Epithelial cell of proximal tubule (primary cell): ENCODE measurements at regions not wholly inside any gene's neighbourhood (a gene's known extent, or its start where the extent isn't known, plus 50 kb on each side); places are given as distances from the start of the nearest gene placed in this dataset.

Experiments
- DNase-seq: peaks from one replicate; pipeline ENCODE4 v3.0.0-alpha.2; 2011; ENCODE audit warnings: low read depth
- H3K4me3 ChIP-seq: 2 replicates; pipeline ENCODE4 v1.5.1; 2011; ENCODE audit warnings: low read depth, mild to moderate bottlenecking, low read length
- TF ChIP-seq, protein P1 (sequence below): conservative IDR thresholded peaks from 2 replicates; pipeline ENCODE4 v1.5.1; 2012; ENCODE audit warnings: low read depth, mild to moderate bottlenecking, low read length

DNA sequence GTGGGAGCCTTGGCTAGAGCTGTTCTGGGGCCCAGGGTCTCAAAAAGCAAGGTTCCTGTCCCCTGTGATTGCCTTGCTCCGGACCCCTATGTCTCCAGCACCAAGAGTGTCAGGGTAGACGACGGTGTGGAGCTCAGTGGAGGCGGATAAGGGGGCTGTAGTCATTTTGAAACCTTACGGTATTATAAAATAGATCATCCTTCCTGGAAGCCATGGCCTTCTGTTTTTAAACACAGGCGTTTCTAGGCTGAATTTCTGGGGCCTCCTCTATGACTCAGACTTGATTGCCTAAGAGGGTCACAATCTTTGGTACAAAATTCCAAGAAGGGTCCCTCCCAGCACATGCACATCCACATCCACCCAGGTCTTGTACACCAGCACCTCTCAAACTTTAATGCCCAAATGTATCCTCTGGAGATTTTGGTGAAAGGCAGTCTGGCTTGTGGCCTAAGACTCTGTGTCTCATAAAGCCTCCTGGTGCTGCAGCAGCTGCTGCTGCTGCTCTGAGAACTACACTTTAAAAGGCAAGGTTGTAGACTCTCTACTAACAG lies 70.5 kb upstream of the XCR1 start:
- no peak for DNase-seq
- H3K4me3 ChIP-seq, result no peak overlapping the region
- TF ChIP-seq, protein P1, sequence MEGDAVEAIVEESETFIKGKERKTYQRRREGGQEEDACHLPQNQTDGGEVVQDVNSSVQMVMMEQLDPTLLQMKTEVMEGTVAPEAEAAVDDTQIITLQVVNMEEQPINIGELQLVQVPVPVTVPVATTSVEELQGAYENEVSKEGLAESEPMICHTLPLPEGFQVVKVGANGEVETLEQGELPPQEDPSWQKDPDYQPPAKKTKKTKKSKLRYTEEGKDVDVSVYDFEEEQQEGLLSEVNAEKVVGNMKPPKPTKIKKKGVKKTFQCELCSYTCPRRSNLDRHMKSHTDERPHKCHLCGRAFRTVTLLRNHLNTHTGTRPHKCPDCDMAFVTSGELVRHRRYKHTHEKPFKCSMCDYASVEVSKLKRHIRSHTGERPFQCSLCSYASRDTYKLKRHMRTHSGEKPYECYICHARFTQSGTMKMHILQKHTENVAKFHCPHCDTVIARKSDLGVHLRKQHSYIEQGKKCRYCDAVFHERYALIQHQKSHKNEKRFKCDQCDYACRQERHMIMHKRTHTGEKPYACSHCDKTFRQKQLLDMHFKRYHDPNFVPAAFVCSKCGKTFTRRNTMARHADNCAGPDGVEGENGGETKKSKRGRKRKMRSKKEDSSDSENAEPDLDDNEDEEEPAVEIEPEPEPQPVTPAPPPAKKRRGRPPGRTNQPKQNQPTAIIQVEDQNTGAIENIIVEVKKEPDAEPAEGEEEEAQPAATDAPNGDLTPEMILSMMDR, result no peak

DNA sequence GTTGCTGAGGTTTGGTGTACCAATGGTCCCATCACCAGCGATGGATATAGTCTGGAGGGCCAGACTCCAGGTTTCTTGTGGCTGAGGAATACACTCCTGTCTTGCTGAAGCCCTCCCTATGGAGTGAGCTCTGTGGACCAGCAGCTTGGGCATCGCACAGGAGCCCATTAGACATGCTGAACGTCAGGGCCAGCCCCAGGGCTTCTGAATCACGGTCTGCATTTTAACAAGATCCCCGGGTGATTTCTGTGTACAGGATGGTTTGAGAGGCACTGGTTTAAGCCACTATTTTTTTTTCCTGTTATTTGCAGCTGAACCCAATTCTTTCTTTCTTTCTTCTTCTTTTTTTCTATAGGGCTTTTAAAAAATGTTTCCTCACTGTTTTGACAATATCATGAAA lies 69.5 kb upstream of the XCR1 start:
- no peak for DNase-seq
- H3K4me3 ChIP-seq, result no peak overlapping the region
- TF ChIP-seq, protein P1, result no peak

GRCh38 chr3:46096336-46096735 lies 69.1 kb upstream of the XCR1 start:
- DNase-seq, result no peak
- no peak overlapping the region for H3K4me3 ChIP-seq
- TF ChIP-seq, protein P1, result no peak

- no peak for DNase-seq
- H3K4me3 ChIP-seq, result no peak overlapping the region
- TF ChIP-seq, protein P1, result no peak
These were observed 68.0 kb upstream of the XCR1 start for GRCh38 chr3:46095307-46095706.

GRCh38 chr3:46094506-46094905 lies 67.2 kb upstream of the XCR1 start:
- TF ChIP-seq, protein P1, result no peak

DNA sequence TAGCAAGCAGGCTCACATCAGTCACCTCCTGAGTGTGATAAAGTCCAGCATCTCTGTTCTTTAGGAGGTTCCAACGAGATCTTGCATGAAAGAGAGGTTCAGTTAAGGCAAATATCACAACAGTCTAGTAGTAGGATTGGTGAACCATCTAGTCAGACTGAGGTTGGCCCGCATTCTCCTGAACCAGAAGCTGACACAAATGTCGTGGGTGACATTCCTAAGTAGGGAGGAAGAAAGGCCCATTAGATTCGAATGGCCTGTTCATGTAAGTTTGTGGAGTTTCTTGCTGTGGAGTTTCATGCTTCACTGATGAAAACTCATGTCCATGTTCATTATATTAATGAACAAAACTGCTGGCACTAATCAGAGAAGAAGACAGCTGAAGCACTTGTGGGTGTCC lies 66.7 kb upstream of the XCR1 start:
- no peak overlapping the region for H3K4me3 ChIP-seq
- TF ChIP-seq, protein P1, result no peak
- no peak for DNase-seq

More at GRCh38 chr3:46094506-46094905, 67.2 kb upstream of the XCR1 start:
- no peak overlapping the region for H3K4me3 ChIP-seq
- no peak for DNase-seq

- TF ChIP-seq, protein P1, result no peak
- H3K4me3 ChIP-seq, result no peak overlapping the region
- no peak for DNase-seq
These were observed 66.2 kb upstream of the XCR1 start for GRCh38 chr3:46093327-46093942.
